Thyroid gland (tissue), 4 donors: ENCODE measurements at regions not wholly inside any gene's neighbourhood (a gene's known extent, or its start where the extent isn't known, plus 50 kb on each side); places are given as distances from the start of the nearest gene placed in this dataset.

Source experiments
- CTCF ChIP-seq, 6 experiments: fragments of 200-600 bp in 3 of 6; fragments of 450-650 bp in 3 of 6; sonication (generic) in 3 of 6; IDR thresholded peaks; one replicate each; pipeline ENCODE4 v1.5.1; 2016 to 2019; ENCODE audit warnings: antibody characterized with exemption in 6 of 6, mild to moderate bottlenecking in 2 of 6, inconsistent platforms in 1 of 6, moderate library complexity in 1 of 6
- POLR2A ChIP-seq, 2 donors: fragments of 450-650 bp; IDR thresholded peaks; one replicate each; pipeline ENCODE4 v1.6.1; 2017; ENCODE audit warnings: antibody characterized with exemption in 2 of 2, mild to moderate bottlenecking in 2 of 2, moderate library complexity in 1 of 2

GRCh38 chr4:56186808-56187523, 200.3 kb downstream of the AASDH start:
- TF ChIP-seq CTCF (IDR thresholded peaks at IDR 0.05) (no peak), POLR2A (IDR thresholded peaks at IDR 0.05) (no peak)
